C1 segment of cervical spinal cord (tissue), 14 donors: ENCODE measurements at regions not wholly inside any gene's neighbourhood (a gene's known extent, or its start where the extent isn't known, plus 50 kb on each side); places are given as distances from the start of the nearest gene placed in this dataset.

Experiments used
- DNase-seq, 14 donors: peaks; one replicate each; lab custom pipeline; 2025; lab: John Stamatoyannopoulos, UW

- DNase-seq: no peak
Observed at GRCh38 chr13:43984292-43984691, 104.6 kb downstream of the LACC1 start.

DNA sequence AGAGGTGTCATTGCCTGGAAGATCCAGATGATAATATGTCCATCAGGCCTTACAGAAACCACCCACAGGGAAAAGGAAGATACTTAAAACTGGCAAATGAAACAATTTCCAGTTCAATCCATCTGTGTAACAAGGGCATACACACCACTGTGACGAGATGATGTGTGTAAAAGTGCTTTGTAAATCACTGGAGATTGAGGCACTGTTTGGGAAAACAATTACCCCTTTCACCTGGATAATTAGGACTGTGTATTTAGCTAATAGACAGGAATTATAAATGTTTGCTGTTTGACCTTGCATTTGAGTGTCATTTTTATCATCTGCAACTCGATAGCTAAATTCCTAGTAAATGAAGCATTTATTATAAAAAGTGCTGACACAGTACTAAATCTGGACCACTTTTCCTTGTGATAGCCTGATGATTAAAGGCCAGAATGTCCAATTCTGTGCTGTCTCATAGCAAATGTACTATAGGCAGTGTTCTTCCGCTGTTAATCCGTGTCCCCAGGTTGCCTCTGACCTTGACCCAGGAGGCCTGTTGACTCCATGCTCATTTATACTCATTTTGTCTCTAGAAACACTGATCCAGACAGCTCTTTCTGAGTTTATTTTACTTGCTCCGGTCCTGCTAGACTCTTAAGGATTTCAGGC is 105.8 kb downstream of the LACC1 start:
- no peak for DNase-seq

- DNase-seq: no peak
Observed at GRCh38 chr13:43986421-43986981, 106.8 kb downstream of the LACC1 start.

- no peak for DNase-seq
Observed at GRCh38 chr13:43988302-43988701, 108.6 kb downstream of the LACC1 start.

DNA sequence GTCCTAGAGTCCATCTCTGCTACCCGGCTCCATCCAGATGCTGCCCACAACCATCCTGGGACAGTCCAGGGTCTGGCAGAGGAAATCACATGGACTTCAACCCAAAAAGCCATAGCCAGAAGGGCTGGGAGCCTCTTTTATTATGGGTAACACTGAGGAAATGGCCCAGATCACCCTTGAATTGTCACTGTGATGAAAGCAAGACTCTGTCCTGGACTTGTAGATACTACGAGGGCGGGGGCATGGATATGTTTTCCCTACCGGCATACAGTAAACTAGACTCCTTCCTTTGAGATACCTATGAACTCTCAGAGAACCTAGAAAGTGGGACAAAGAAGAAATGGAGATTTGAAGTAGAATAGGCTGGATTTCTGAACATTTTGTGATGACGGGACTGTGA is 110.3 kb downstream of the LACC1 start:
- DNase-seq: no peak

GRCh38 chr13:43990829-43991228 is 111.1 kb downstream of the LACC1 start:
- DNase-seq: no peak

- DNase-seq: no peak
Observed at GRCh38 chr13:43991773-43992201, 112.1 kb downstream of the LACC1 start.

DNA sequence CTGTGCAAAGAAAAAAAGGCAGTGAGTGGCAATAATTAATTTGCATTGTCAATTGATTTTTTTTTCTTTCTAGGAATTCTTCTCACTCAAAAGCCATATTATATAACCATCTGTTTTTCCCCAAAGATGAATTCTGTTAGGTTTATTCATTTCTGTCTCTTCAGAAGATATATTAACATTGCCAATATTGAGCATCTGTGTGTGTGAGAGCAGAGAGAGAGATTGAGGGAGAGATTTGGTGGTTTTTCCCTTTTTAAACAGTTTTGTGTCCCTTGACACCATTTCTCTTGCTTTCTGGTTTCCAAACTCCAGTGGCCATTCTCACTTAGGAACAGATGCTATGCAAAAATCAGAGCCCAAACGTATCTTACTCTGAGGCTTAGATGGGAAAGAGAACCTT is 112.5 kb downstream of the LACC1 start:
- DNase-seq: no peak

DNA sequence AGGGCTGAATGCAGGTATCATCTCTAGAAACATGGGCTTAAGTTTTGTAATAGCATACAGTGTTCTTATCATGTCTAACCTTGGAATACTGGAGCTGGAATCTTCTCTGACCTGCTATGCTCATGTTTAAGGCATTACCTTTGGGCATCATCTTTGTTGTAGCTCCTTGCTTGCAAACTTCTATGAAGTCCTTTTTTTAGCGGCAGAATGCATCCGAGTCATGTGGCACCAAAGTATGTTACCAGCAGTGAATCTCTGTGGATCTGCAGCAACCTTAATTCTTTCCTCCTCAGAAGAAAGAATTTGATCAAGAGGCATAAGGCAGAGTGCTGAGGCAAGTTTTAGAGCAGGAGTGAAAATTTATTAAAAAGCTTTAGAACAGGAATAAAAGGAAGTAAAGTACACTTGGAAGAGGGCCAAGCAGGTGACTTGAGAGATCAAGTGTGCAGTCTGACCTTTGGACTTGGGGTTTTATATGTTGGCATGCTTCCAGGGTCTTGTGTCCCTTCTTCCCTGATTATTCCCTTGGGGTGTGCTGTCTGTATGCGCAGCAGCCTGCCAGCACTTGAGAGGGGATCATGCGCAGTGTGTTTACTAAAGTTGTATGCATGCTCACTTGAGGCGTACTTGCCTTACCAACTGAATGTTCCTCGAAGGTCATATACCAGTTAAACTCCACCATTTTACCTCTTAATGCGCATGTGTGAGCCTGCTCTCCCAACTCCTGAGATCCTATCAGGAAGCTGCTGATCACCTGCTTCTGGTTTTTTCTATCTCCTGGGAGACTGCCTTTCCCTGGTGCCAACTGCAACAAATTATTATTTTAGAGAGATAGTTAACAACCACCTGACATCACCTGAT is 115.5 kb downstream of the LACC1 start:
- no peak for DNase-seq

DNA sequence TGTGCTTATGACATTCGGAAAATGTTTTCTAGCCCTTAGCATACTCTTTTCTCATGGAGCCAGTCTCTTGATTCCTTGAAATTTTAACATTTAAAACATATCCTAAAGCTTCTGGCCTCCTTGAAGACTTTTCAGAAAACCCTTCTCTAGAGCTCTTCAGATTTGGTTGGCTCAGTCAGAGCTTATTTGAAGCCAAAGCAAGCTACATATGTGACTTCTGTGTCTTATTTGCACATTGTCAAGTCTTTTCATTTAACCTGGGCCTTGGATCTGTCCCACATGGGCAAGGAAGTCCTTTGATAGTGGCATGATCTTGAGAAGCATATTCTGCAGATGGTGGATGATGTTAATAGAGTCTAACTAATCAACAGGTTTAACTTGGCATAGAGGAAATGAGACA is 116.5 kb downstream of the LACC1 start:
- no peak for DNase-seq

DNA sequence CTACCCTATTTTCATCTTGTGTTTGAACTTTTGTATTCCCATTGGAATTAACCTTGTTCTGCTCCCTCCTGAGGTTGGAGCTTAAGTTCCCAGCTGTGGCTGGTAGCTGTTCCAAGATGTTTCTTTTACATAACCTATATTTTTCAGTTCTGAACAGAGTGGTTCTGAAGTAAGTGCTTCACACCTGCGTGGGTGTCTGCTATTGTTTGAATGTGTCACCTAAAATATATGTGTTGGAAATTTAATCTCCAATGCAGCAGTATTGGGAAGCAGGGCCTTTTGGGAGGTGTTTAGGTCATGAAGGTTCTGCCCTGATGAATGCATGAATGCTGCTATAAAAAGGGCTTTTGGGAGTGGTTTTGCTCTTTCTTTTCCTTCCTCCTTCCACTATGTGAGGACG is 123.8 kb downstream of the LACC1 start:
- DNase-seq: no peak

DNA sequence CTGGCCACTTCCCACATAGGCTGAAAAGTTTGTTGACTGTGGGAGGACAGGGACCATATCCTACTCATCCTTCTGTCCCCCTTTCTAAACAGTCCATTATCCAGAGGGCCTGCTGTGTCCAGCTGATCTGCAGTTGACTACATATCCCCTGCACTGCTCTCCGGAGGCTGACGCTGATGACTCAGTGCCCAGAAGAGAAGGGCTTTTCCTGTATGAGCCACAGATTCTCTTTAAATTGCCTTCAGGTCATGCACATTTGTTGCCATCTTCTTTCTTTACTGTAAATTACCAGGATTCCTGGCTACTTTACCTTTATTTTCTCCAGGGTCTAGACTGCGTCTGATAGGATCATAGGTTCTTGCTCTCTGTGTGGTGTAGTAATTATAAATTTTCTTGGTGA is 125.2 kb downstream of the LACC1 start:
- no peak for DNase-seq

- no peak for DNase-seq
Observed at GRCh38 chr13:44007451-44007850, 127.7 kb downstream of the LACC1 start.

GRCh38 chr13:44011036-44011435 is 131.3 kb downstream of the LACC1 start:
- DNase-seq: no peak

DNA sequence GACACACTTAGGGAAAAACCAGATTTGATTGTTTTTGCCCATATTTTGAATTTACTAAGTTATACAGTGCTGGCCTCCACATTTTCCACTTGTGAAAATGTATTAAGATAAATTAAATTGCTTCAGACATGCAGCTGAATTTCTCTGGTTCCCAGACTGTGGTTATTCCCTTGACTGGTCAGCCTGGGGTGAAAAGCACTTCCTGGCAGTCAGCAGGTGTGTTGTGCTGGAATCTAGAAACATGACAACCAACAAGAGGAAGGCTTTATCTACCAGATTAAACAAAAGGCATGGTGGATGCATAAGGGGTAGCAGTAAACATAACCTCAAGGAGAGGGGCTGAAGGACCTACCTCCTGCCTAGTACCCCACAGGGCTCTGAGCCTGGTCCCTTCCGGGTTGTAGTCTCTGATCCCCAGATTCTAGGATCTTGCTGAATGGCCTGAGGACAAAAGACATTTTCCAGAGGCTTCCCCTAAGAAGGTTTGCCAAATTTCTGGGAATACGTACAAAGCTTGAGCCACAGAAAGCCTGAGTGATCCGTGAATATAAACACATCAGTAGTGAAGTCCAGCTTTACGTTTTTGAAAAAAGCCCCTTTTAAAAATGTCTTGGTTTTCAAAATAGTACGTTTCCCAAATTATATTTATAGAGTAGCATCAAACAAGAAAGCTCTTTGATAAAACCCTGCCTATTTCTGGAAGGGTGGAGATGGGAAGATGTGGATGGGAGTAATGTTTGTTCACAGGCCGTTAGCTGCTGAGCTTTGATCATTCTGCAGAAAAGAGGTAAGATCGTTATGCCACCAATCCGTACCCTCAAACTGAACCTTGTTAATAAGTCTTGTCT is 133.4 kb downstream of the LACC1 start:
- peak in 1 of 14 donors; percentile 5 for DNase-seq

DNA sequence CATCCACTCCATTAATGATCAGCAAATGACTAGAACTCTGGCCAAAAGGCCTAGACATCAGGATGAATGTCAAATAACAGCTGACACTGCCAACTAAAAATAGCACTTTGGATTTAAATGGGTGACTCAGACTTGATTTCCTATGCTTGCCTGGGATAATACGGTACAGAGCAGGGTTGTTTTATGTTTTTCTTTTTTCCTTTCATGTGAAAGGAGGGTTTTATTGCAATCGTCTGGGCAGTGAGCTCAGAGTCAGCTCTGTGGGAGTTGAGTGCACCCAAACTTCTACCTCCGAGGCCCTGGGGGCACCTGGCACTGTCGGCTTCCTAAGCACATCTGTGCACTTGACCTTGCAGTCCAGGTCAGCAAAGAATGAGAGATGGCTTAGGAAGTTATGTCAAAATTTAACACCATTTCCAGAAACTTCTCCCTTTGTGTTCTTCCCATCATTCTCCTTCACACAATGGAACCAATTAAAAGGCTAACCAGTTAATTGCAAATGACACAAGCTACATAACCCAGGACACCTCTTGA is 134.1 kb downstream of the LACC1 start:
- DNase-seq: peak in 1 of 14 donors; percentile 64

GRCh38 chr13:44014501-44014900 is 134.8 kb downstream of the LACC1 start:
- DNase-seq: no peak

- no peak for DNase-seq
Observed at GRCh38 chr13:44015118-44015517, 135.4 kb downstream of the LACC1 start.

GRCh38 chr13:44015811-44016210 is 136.1 kb downstream of the LACC1 start:
- no peak for DNase-seq

DNA sequence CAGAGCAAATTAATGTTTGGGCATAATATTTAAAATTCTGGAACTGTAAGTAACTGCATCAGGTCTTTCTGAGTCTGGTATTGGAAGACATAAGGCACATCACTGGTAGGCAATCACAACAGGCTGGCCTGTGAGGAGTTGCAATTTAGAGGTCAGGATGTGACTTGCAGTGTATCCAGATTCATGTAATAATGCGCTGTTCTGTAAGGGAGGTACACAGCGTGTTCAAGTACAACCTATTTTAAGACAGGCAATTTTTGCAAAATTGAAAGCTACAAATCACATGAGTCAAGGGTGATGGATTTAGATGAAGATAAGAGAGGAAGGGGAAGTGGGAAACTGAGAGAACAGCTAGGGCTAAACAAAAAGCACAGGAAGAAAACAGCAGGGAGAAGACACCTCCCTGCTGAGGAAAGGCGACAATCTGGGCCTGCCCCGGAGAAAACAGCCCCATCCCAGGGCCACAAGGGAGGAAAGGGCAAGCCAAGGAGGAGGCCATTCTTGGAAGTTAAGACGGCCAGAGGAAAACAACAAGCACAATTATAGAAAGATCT is 138.1 kb downstream of the LACC1 start:
- no peak for DNase-seq

GRCh38 chr13:44019651-44020050 is 139.9 kb downstream of the LACC1 start:
- no peak for DNase-seq
